ENCODE measurements at regions not wholly inside any gene's neighbourhood (a gene's known extent, or its start where the extent isn't known, plus 50 kb on each side); places are given as distances from the start of the nearest gene placed in this dataset.
"Not testable (repeated sequence)": the region's sequence is repeated elsewhere in the genome, so short reads cannot be mapped to it uniquely, and the experiment has no call there.

GRCh38 chr6:103167345-103168071 is 1692.2 kb downstream of the HACE1 start:
- no peak for DNase-seq (ENCODE audit: low spot score)

- DNase-seq (ENCODE audit: low spot score) = no peak
Observed at GRCh38 chr6:103154779-103155572, 1704.7 kb downstream of the HACE1 start.

- no peak for DNase-seq (ENCODE audit: low spot score)
Observed at GRCh38 chr6:103153016-103153415, 1706.7 kb downstream of the HACE1 start.

- DNase-seq (ENCODE audit: low spot score) = no peak
Observed at GRCh38 chr6:103142902-103143301, 1716.8 kb downstream of the HACE1 start.

- DNase-seq (ENCODE audit: low spot score) = no peak
Observed at GRCh38 chr6:103140308-103141027, 1719.3 kb downstream of the HACE1 start.

GRCh38 chr6:103139377-103139776 is 1720.3 kb downstream of the HACE1 start:
- no peak for DNase-seq (ENCODE audit: low spot score)

- no peak for DNase-seq (ENCODE audit: low spot score)
Observed at GRCh38 chr6:103124471-103124870, 1731.0 kb downstream of the GRIK2 start.

- DNase-seq (ENCODE audit: low spot score) = peak; percentile 28
Observed at GRCh38 chr6:103122766-103123601, 1729.5 kb downstream of the GRIK2 start.

- no peak for DNase-seq (ENCODE audit: low spot score)
Observed at GRCh38 chr6:103119056-103119455, 1725.5 kb downstream of the GRIK2 start.

GRCh38 chr6:103114582-103114981 is 1721.1 kb downstream of the GRIK2 start:
- DNase-seq (ENCODE audit: low spot score) = no peak

- no peak for DNase-seq (ENCODE audit: low spot score)
Observed at GRCh38 chr6:103113416-103113815, 1719.9 kb downstream of the GRIK2 start.

- no peak for DNase-seq (ENCODE audit: low spot score)
Observed at GRCh38 chr6:103107985-103108384, 1714.5 kb downstream of the GRIK2 start.

GRCh38 chr6:103105686-103106085 is 1712.2 kb downstream of the GRIK2 start:
- no peak for DNase-seq (ENCODE audit: low spot score)

- DNase-seq (ENCODE audit: low spot score) = no peak
Observed at GRCh38 chr6:103101267-103101666, 1707.8 kb downstream of the GRIK2 start.

- not testable (repeated sequence) for DNase-seq (ENCODE audit: low spot score)
Observed at GRCh38 chr6:103092414-103092813, 1698.9 kb downstream of the GRIK2 start.

- no peak for DNase-seq (ENCODE audit: low spot score)
Observed at GRCh38 chr6:103085801-103086200, 1692.3 kb downstream of the GRIK2 start.

GRCh38 chr6:103081876-103082630 is 1688.5 kb downstream of the GRIK2 start:
- DNase-seq (ENCODE audit: low spot score) = no peak

- DNase-seq (ENCODE audit: low spot score) = no peak
Observed at GRCh38 chr6:103081126-103081525, 1687.6 kb downstream of the GRIK2 start.

- no peak for DNase-seq (ENCODE audit: low spot score)
Observed at GRCh38 chr6:103080497-103080896, 1687.0 kb downstream of the GRIK2 start.

- DNase-seq (ENCODE audit: low spot score) = no peak
Observed at GRCh38 chr6:103079867-103080266, 1686.4 kb downstream of the GRIK2 start.

- no peak for DNase-seq (ENCODE audit: low spot score)
Observed at GRCh38 chr6:103062136-103062535, 1668.6 kb downstream of the GRIK2 start.

Data from globus pallidus (tissue), 1 donor.